Mucosa of descending colon (tissue), 3 donors: ENCODE measurements at regions not wholly inside any gene's neighbourhood (a gene's known extent, or its start where the extent isn't known, plus 50 kb on each side); places are given as distances from the start of the nearest gene placed in this dataset.

Experiments used
- ATAC-seq: fragments of 200-7000 bp; cut with Tn5 transposase; one replicate; pipeline ENCODE4 v1.9.1; 2020; ENCODE audit warnings: mild to moderate bottlenecking, moderate library complexity
- DNase-seq, 3 donors: peaks; one replicate each; pipeline ENCODE4 v3.0.0-alpha.2; 2020
- H3K36me3 ChIP-seq: fragments of 200-600 bp; one replicate; pipeline ENCODE4 v1.8.0; 2021; ENCODE audit warnings: low read depth, mild to moderate bottlenecking
- H3K4me1 ChIP-seq: fragments of 200-600 bp; one replicate; pipeline ENCODE4 v1.8.0; 2021; ENCODE audit warnings: low read depth, mild to moderate bottlenecking
- H3K4me3 ChIP-seq: fragments of 200-600 bp; one replicate; pipeline ENCODE4 v1.8.0; 2021; ENCODE audit warnings: mild to moderate bottlenecking
- H3K9me3 ChIP-seq: fragments of 200-600 bp; one replicate; pipeline ENCODE4 v1.8.0; 2021; ENCODE audit warnings: mild to moderate bottlenecking
- CTCF ChIP-seq: fragments of 200-600 bp; IDR thresholded peaks from one replicate; pipeline ENCODE4 v1.8.0; 2022; ENCODE audit warnings: antibody characterized with exemption, mild to moderate bottlenecking
- intact Hi-C, 2 donors: fragments of 100-400 bp; cut with DNase I in 1 of 2; cut with micrococcal nuclease in 1 of 2; formaldehyde crosslinking; loops; one replicate each; pipeline versions ENCODE4 v1.11.0 to v1.11.1; 2022; cut with DNase I, micrococcal nuclease
- donor health status: DM: no; HTN: no; CAD: no; lungs with moderate emphysema.
- donor health status: DM: no; HTN: no; CAD: no.
- donor health status: DM: no; HTN: yes; CAD: no.

- ATAC-seq = no peak
- intact Hi-C loops = no loop called here
- H3K9me3 ChIP-seq = no peaks in the 10 kb centered on the region
Observed at GRCh38 chr21:26784974-26785373, 60.2 kb downstream of the ADAMTS1 start.

GRCh38 chr21:26783466-26784195, 61.6 kb downstream of the ADAMTS1 start:
- intact Hi-C loops = no loop called here
- Histone ChIP-seq H3K9me3 (no peaks in the 10 kb centered on the region), H3K4me3 (no peak overlapping the region), H3K4me1 (no peaks in the 10 kb centered on the region), H3K36me3 (no peaks in the 10 kb centered on the region)
- ATAC-seq (no peak), DNase-seq (no peak)
- TF ChIP-seq CTCF = no peak

More at GRCh38 chr21:26784974-26785373, 60.2 kb downstream of the ADAMTS1 start:
- Histone ChIP-seq H3K4me1 (no peaks in the 10 kb centered on the region), H3K4me3 (no peak overlapping the region), H3K36me3 (no peaks in the 10 kb centered on the region)
- TF ChIP-seq CTCF = no peak
- no peak for DNase-seq

GRCh38 chr21:26782747-26783146, 62.5 kb downstream of the ADAMTS1 start:
- Histone ChIP-seq H3K4me3 (no peak overlapping the region), H3K36me3 (no peaks in the 10 kb centered on the region), H3K9me3 (no peaks in the 10 kb centered on the region), H3K4me1 (no peaks in the 10 kb centered on the region)
- DNase-seq (no peak), ATAC-seq (no peak)
- intact Hi-C loops = no loop called here
- TF ChIP-seq CTCF = no peak

- Histone ChIP-seq H3K4me1 (no peaks in the 10 kb centered on the region), H3K36me3 (no peaks in the 10 kb centered on the region), H3K4me3 (no peak overlapping the region), H3K9me3 (no peaks in the 10 kb centered on the region)
- no peak for TF ChIP-seq CTCF
- DNase-seq (no peak), ATAC-seq (no peak)
- intact Hi-C loops = no loop called here
Observed at GRCh38 chr21:26782331-26782730, 62.9 kb downstream of the ADAMTS1 start.

- Histone ChIP-seq H3K9me3 (no peaks in the 10 kb centered on the region), H3K4me1 (no peaks in the 10 kb centered on the region), H3K36me3 (no peaks in the 10 kb centered on the region), H3K4me3 (no peak overlapping the region)
- intact Hi-C loops = no loop called here
- ATAC-seq (no peak), DNase-seq (no peak)
- TF ChIP-seq CTCF = no peak
Observed at GRCh38 chr21:26781331-26781730, 63.9 kb downstream of the ADAMTS1 start.

- no peak for TF ChIP-seq CTCF
- ATAC-seq (no peak), DNase-seq (no peak)
- Histone ChIP-seq H3K4me1 (no peaks in the 10 kb centered on the region), H3K9me3 (no peaks in the 10 kb centered on the region), H3K4me3 (no peak overlapping the region), H3K36me3 (no peaks in the 10 kb centered on the region)
- intact Hi-C loops = no loop called here
Observed at GRCh38 chr21:26777166-26777565, 68.0 kb downstream of the ADAMTS1 start.
